ENCODE measurements at regions not wholly inside any gene's neighbourhood (a gene's known extent, or its start where the extent isn't known, plus 50 kb on each side); places are given as distances from the start of the nearest gene placed in this dataset.

GRCh38 chr2:5064687-5065086 is 627.5 kb upstream of the SOX11 start:
- Histone ChIP-seq H3K4me2 (ENCODE audit: low read depth, low read length, poor library complexity, severe bottlenecking) (no peak overlapping the region), H3K79me2 (ENCODE audit: insufficient read depth, low read length) (no peaks in the 10 kb centered on the region), H3K9ac (ENCODE audit: low read length) (no peak overlapping the region), H3K4me3 (ENCODE audit: insufficient read depth, low read length, poor library complexity, severe bottlenecking) (no peak overlapping the region), H3K36me3 (ENCODE audit: low read length) (no peaks in the 10 kb centered on the region), H3K27me3 (ENCODE audit: low read length) (no peaks in the 10 kb centered on the region), H4K20me1 (ENCODE audit: low read depth, low read length) (no peaks in the 10 kb centered on the region), H3F3A (ENCODE audit: insufficient read depth) (no peaks in the 10 kb centered on the region), H3K27ac (ENCODE audit: low read depth, low read length) (no peak overlapping the region), H3K9me2 (replicated peaks; ENCODE audit: insufficient read depth, low read length) (no peaks in the 10 kb centered on the region), H2AFZ (ENCODE audit: low read depth, low read length, severe bottlenecking) (no peak overlapping the region), H3K9me3 (ENCODE audit: insufficient read depth, low read length) (no peaks in the 10 kb centered on the region)
- no peak for TF ChIP-seq CTCF (IDR thresholded peaks at IDR 0.05; ENCODE audit: insufficient read depth, low read length, poor library complexity, severe bottlenecking)
- no peak for TF ChIP-seq EZH2phosphoT487 (conservative IDR thresholded peaks at IDR 0.05; ENCODE audit: low read length)

- no peaks in the 10 kb centered on the region for H3K27me3 ChIP-seq (ENCODE audit: low read length)
- no peak overlapping the region for H3K27ac ChIP-seq (ENCODE audit: low read depth, low read length)
- H3K9me2 ChIP-seq (replicated peaks; ENCODE audit: insufficient read depth, low read length) = no peaks in the 10 kb centered on the region
- H3K4me2 ChIP-seq (ENCODE audit: low read depth, low read length, poor library complexity, severe bottlenecking) = no peak overlapping the region
- no peak overlapping the region for H2AFZ ChIP-seq (ENCODE audit: low read depth, low read length, severe bottlenecking)
- no peak overlapping the region for H3K9ac ChIP-seq (ENCODE audit: low read length)
- no peaks in the 10 kb centered on the region for H3K9me3 ChIP-seq (ENCODE audit: insufficient read depth, low read length)
- no peaks in the 10 kb centered on the region for H3K36me3 ChIP-seq (ENCODE audit: low read length)
- TF ChIP-seq CTCF (IDR thresholded peaks at IDR 0.05; ENCODE audit: insufficient read depth, low read length, poor library complexity, severe bottlenecking) = no peak
- no peak for TF ChIP-seq EZH2phosphoT487 (conservative IDR thresholded peaks at IDR 0.05; ENCODE audit: low read length)
- H3F3A ChIP-seq (ENCODE audit: insufficient read depth) = no peaks in the 10 kb centered on the region
- H3K79me2 ChIP-seq (ENCODE audit: insufficient read depth, low read length) = no peaks in the 10 kb centered on the region
- no peak overlapping the region for H3K4me3 ChIP-seq (ENCODE audit: insufficient read depth, low read length, poor library complexity, severe bottlenecking)
- H4K20me1 ChIP-seq (ENCODE audit: low read depth, low read length) = no peaks in the 10 kb centered on the region
Observed at GRCh38 chr2:5067816-5068215, 624.4 kb upstream of the SOX11 start.

- Histone ChIP-seq H3K9me3 (ENCODE audit: insufficient read depth, low read length) (no peaks in the 10 kb centered on the region), H3K79me2 (ENCODE audit: insufficient read depth, low read length) (no peaks in the 10 kb centered on the region), H3K36me3 (ENCODE audit: low read length) (no peaks in the 10 kb centered on the region), H3K9ac (ENCODE audit: low read length) (no peak overlapping the region), H3K4me3 (ENCODE audit: insufficient read depth, low read length, poor library complexity, severe bottlenecking) (no peak overlapping the region), H3K27ac (ENCODE audit: low read depth, low read length) (no peak overlapping the region), H2AFZ (ENCODE audit: low read depth, low read length, severe bottlenecking) (no peak overlapping the region), H3F3A (ENCODE audit: insufficient read depth) (no peaks in the 10 kb centered on the region), H3K27me3 (ENCODE audit: low read length) (no peaks in the 10 kb centered on the region), H3K9me2 (replicated peaks; ENCODE audit: insufficient read depth, low read length) (no peaks in the 10 kb centered on the region), H3K4me2 (ENCODE audit: low read depth, low read length, poor library complexity, severe bottlenecking) (no peak overlapping the region), H4K20me1 (ENCODE audit: low read depth, low read length) (no peaks in the 10 kb centered on the region)
- TF ChIP-seq EZH2phosphoT487 (conservative IDR thresholded peaks at IDR 0.05; ENCODE audit: low read length) = no peak
- no peak for TF ChIP-seq CTCF (IDR thresholded peaks at IDR 0.05; ENCODE audit: insufficient read depth, low read length, poor library complexity, severe bottlenecking)
Observed at GRCh38 chr2:5070257-5070656, 621.9 kb upstream of the SOX11 start.

- H3K27me3 ChIP-seq (ENCODE audit: low read length) = no peaks in the 10 kb centered on the region
- H3K4me2 ChIP-seq (ENCODE audit: low read depth, low read length, poor library complexity, severe bottlenecking) = no peak overlapping the region
- H3K9me3 ChIP-seq (ENCODE audit: insufficient read depth, low read length) = no peaks in the 10 kb centered on the region
- H3K9ac ChIP-seq (ENCODE audit: low read length) = no peak overlapping the region
- no peaks in the 10 kb centered on the region for H3K9me2 ChIP-seq (replicated peaks; ENCODE audit: insufficient read depth, low read length)
- no peaks in the 10 kb centered on the region for H4K20me1 ChIP-seq (ENCODE audit: low read depth, low read length)
- TF ChIP-seq EZH2phosphoT487 (conservative IDR thresholded peaks at IDR 0.05; ENCODE audit: low read length) (no peak), CTCF (IDR thresholded peaks at IDR 0.05; ENCODE audit: insufficient read depth, low read length, poor library complexity, severe bottlenecking) (no peak)
- H2AFZ ChIP-seq (ENCODE audit: low read depth, low read length, severe bottlenecking) = no peak overlapping the region
- H3K4me3 ChIP-seq (ENCODE audit: insufficient read depth, low read length, poor library complexity, severe bottlenecking) = no peak overlapping the region
- H3K36me3 ChIP-seq (ENCODE audit: low read length) = no peaks in the 10 kb centered on the region
- no peaks in the 10 kb centered on the region for H3K79me2 ChIP-seq (ENCODE audit: insufficient read depth, low read length)
- H3F3A ChIP-seq (ENCODE audit: insufficient read depth) = no peaks in the 10 kb centered on the region
- H3K27ac ChIP-seq (ENCODE audit: low read depth, low read length) = no peak overlapping the region
Observed at GRCh38 chr2:5074733-5075132, 617.5 kb upstream of the SOX11 start.
